ACC112 (cell line): ENCODE measurements at regions not wholly inside any gene's neighbourhood (a gene's known extent, or its start where the extent isn't known, plus 50 kb on each side); places are given as distances from the start of the nearest gene placed in this dataset.
"Not testable (repeated sequence)": the region's sequence is repeated elsewhere in the genome, so short reads cannot be mapped to it uniquely, and the experiment has no call there.

Source experiments
- H2AFZ ChIP-seq: fragments of 200-600 bp; sonication (generic); one replicate; pipeline ENCODE4 v1.6.0; 2017; ENCODE audit warnings: antibody characterized with exemption, low read length; ENCODE audit not compliant: unreplicated experiment
- H3K27ac ChIP-seq: fragments of 200-600 bp; sonication (generic); 2 replicates; pipeline ENCODE4 v1.5.1; 2014; ENCODE audit warnings: low read depth, mild to moderate bottlenecking, antibody characterized with exemption, low read length, moderate library complexity
- H3K27me3 ChIP-seq: fragments of 200-600 bp; sonication (generic); 2 replicates; pipeline ENCODE4 v1.6.1; 2014; ENCODE audit warnings: mild to moderate bottlenecking, antibody characterized with exemption, low read length, moderate library complexity, mixed read lengths; ENCODE audit not compliant: insufficient read depth
- H3K36me3 ChIP-seq: fragments of 200-600 bp; sonication (generic); 2 replicates; pipeline ENCODE4 v1.6.1; 2016; ENCODE audit warnings: mild to moderate bottlenecking, antibody characterized with exemption, low read length, moderate library complexity, mixed read lengths; ENCODE audit not compliant: insufficient read depth
- H3K4me1 ChIP-seq: fragments of 200-600 bp; sonication (generic); one replicate; pipeline ENCODE4 v1.6.1; 2016; ENCODE audit warnings: low read length, mixed read lengths; ENCODE audit not compliant: insufficient read depth, unreplicated experiment, control insufficient read depth
- H3K4me3 ChIP-seq: fragments of 200-600 bp; sonication (generic); 2 replicates; pipeline ENCODE4 v1.5.1; 2014; ENCODE audit warnings: mild to moderate bottlenecking, low read depth, low read length
- H3K79me2 ChIP-seq: fragments of 200-600 bp; sonication (generic); one replicate; pipeline ENCODE4 v1.6.0; 2016; ENCODE audit warnings: low read length; ENCODE audit not compliant: control insufficient read depth, unreplicated experiment, insufficient read depth

GRCh38 chr3:147518465-147518864 lies 109.3 kb downstream of the ZIC1 start:
- H3K4me1 ChIP-seq: peaks cover 12% of the 10 kb centered on the region
- no peak overlapping the region for H3K27ac ChIP-seq
- H3K79me2 ChIP-seq: no peaks in the 10 kb centered on the region
- no peak overlapping the region for H3K4me3 ChIP-seq
- H3K27me3 ChIP-seq: no peaks in the 10 kb centered on the region
- H2AFZ ChIP-seq: no peak overlapping the region
- no peaks in the 10 kb centered on the region for H3K36me3 ChIP-seq

- Histone ChIP-seq H3K27me3 (no peaks in the 10 kb centered on the region), H3K4me1 (peaks cover 12% of the 10 kb centered on the region), H3K4me3 (no peak overlapping the region), H3K79me2 (no peaks in the 10 kb centered on the region), H3K36me3 (no peaks in the 10 kb centered on the region), H2AFZ (peak overlapping the region; percentile 40), H3K27ac (peak overlapping the region; percentile 33; the same call in 1 of the 2 replicates)
These were observed 112.5 kb downstream of the ZIC1 start for GRCh38 chr3:147521646-147522045.

- not testable (repeated sequence) for H3K4me3 ChIP-seq, H2AFZ ChIP-seq, H3K36me3 ChIP-seq, H3K27ac ChIP-seq, H3K27me3 ChIP-seq, H3K79me2 ChIP-seq
- peaks cover 12% of the 10 kb centered on the region for H3K4me1 ChIP-seq
These were observed 113.6 kb downstream of the ZIC1 start for GRCh38 chr3:147522780-147523179.

GRCh38 chr3:147529551-147529950 lies 120.4 kb downstream of the ZIC1 start:
- H3K4me1 ChIP-seq: no peaks in the 10 kb centered on the region
- no peak overlapping the region for H2AFZ ChIP-seq
- H3K27ac ChIP-seq: no peak overlapping the region
- H3K27me3 ChIP-seq: no peaks in the 10 kb centered on the region
- no peaks in the 10 kb centered on the region for H3K36me3 ChIP-seq
- no peaks in the 10 kb centered on the region for H3K79me2 ChIP-seq
- H3K4me3 ChIP-seq: no peak overlapping the region

GRCh38 chr3:147538034-147538433 lies 128.9 kb downstream of the ZIC1 start:
- Histone ChIP-seq H3K27ac (no peak overlapping the region), H3K4me1 (no peaks in the 10 kb centered on the region), H3K27me3 (no peaks in the 10 kb centered on the region), H2AFZ (peak overlapping the region; percentile 94), H3K79me2 (no peaks in the 10 kb centered on the region), H3K4me3 (peak overlapping the region; percentile 66), H3K36me3 (no peaks in the 10 kb centered on the region)

- Histone ChIP-seq H3K27me3 (no peaks in the 10 kb centered on the region), H2AFZ (no peak overlapping the region), H3K27ac (no peak overlapping the region)
These were observed 131.8 kb downstream of the ZIC1 start for GRCh38 chr3:147540921-147541320.

GRCh38 chr3:147544290-147544689 lies 135.1 kb downstream of the ZIC1 start:
- Histone ChIP-seq H3K4me3 (no peak overlapping the region), H3K4me1 (no peaks in the 10 kb centered on the region), H3K27ac (no peak overlapping the region), H3K36me3 (no peaks in the 10 kb centered on the region), H2AFZ (no peak overlapping the region), H3K27me3 (no peaks in the 10 kb centered on the region), H3K79me2 (no peaks in the 10 kb centered on the region)

More at GRCh38 chr3:147540921-147541320, 131.8 kb downstream of the ZIC1 start:
- H3K4me3 ChIP-seq: no peak overlapping the region
- H3K4me1 ChIP-seq: no peaks in the 10 kb centered on the region
- no peaks in the 10 kb centered on the region for H3K36me3 ChIP-seq
- H3K79me2 ChIP-seq: no peaks in the 10 kb centered on the region

GRCh38 chr3:147551491-147551890 lies 142.3 kb downstream of the ZIC1 start:
- no peak overlapping the region for H2AFZ ChIP-seq
- no peaks in the 10 kb centered on the region for H3K27me3 ChIP-seq
- H3K27ac ChIP-seq: no peak overlapping the region
- H3K4me3 ChIP-seq: no peak overlapping the region
- H3K36me3 ChIP-seq: no peaks in the 10 kb centered on the region
- H3K79me2 ChIP-seq: no peaks in the 10 kb centered on the region
- H3K4me1 ChIP-seq: no peaks in the 10 kb centered on the region

GRCh38 chr3:147554332-147554731 lies 145.2 kb downstream of the ZIC1 start:
- Histone ChIP-seq H3K27me3 (no peaks in the 10 kb centered on the region), H3K4me3 (no peak overlapping the region), H2AFZ (no peak overlapping the region), H3K36me3 (no peaks in the 10 kb centered on the region), H3K79me2 (no peaks in the 10 kb centered on the region), H3K27ac (no peak overlapping the region), H3K4me1 (no peaks in the 10 kb centered on the region)

GRCh38 chr3:147572970-147573340 lies 163.8 kb downstream of the ZIC1 start:
- H3K79me2 ChIP-seq: no peaks in the 10 kb centered on the region
- no peak overlapping the region for H2AFZ ChIP-seq
- H3K27ac ChIP-seq: no peak overlapping the region
- H3K4me1 ChIP-seq: peaks cover 10% of the 10 kb centered on the region
- H3K27me3 ChIP-seq: no peaks in the 10 kb centered on the region
- H3K4me3 ChIP-seq: no peak overlapping the region
- H3K36me3 ChIP-seq: no peaks in the 10 kb centered on the region

- Histone ChIP-seq H2AFZ (no peak overlapping the region), H3K4me1 (peaks cover 10% of the 10 kb centered on the region), H3K79me2 (no peaks in the 10 kb centered on the region), H3K27me3 (no peaks in the 10 kb centered on the region), H3K4me3 (no peak overlapping the region), H3K36me3 (no peaks in the 10 kb centered on the region), H3K27ac (no peak overlapping the region)
These were observed 165.5 kb downstream of the ZIC1 start for GRCh38 chr3:147574621-147575020.
